ENCODE measurements at regions not wholly inside any gene's neighbourhood (a gene's known extent, or its start where the extent isn't known, plus 50 kb on each side); places are given as distances from the start of the nearest gene placed in this dataset.

GRCh38 chr15:85872125-85872524 lies 77.4 kb upstream of the KLHL25 start:
- DNase-seq (ENCODE audit: low read depth), result no peak
- no peak overlapping the region for H3K4me3 ChIP-seq (ENCODE audit: low read depth, low read length)
- TF ChIP-seq CTCF (IDR thresholded peaks at IDR 0.05; ENCODE audit: insufficient read depth, low read depth, low read length), result no peak

GRCh38 chr15:85874236-85874635 lies 79.5 kb upstream of the KLHL25 start:
- DNase-seq (ENCODE audit: low read depth), result no peak
- no peak for TF ChIP-seq CTCF (IDR thresholded peaks at IDR 0.05; ENCODE audit: insufficient read depth, low read depth, low read length)
- H3K4me3 ChIP-seq (ENCODE audit: low read depth, low read length), result no peak overlapping the region

- no peak for TF ChIP-seq CTCF (IDR thresholded peaks at IDR 0.05; ENCODE audit: insufficient read depth, low read depth, low read length)
- H3K4me3 ChIP-seq (ENCODE audit: low read depth, low read length), result no peak overlapping the region
- DNase-seq (ENCODE audit: low read depth), result no peak
Observed at GRCh38 chr15:85875756-85876155, 81.0 kb upstream of the KLHL25 start.

- no peak for TF ChIP-seq CTCF (IDR thresholded peaks at IDR 0.05; ENCODE audit: insufficient read depth, low read depth, low read length)
- no peak for DNase-seq (ENCODE audit: low read depth)
- H3K4me3 ChIP-seq (ENCODE audit: low read depth, low read length), result no peak overlapping the region
Observed at GRCh38 chr15:85878828-85879225, 84.1 kb upstream of the KLHL25 start.

GRCh38 chr15:85879334-85880163 lies 84.8 kb upstream of the KLHL25 start:
- no peak for DNase-seq (ENCODE audit: low read depth)
- no peak for TF ChIP-seq CTCF (IDR thresholded peaks at IDR 0.05; ENCODE audit: insufficient read depth, low read depth, low read length)
- no peak overlapping the region for H3K4me3 ChIP-seq (ENCODE audit: low read depth, low read length)

- H3K4me3 ChIP-seq (ENCODE audit: low read depth, low read length), result no peak overlapping the region
- no peak for TF ChIP-seq CTCF (IDR thresholded peaks at IDR 0.05; ENCODE audit: insufficient read depth, low read depth, low read length)
- DNase-seq (ENCODE audit: low read depth), result no peak
Observed at GRCh38 chr15:85880501-85881190, 85.9 kb upstream of the KLHL25 start.

Measured in fibroblast of villous mesenchyme (primary cell).